GM21529 (cell line): ENCODE measurements at regions not wholly inside any gene's neighbourhood (a gene's known extent, or its start where the extent isn't known, plus 50 kb on each side); places are given as distances from the start of the nearest gene placed in this dataset.

ENCODE experiments used
- ATAC-seq: cut with Tn5 transposase; IDR thresholded peaks from one replicate; pipeline ENCODE4 v1.9.1; 2021; ENCODE audit not compliant: unreplicated experiment

- ATAC-seq = no peak
These were observed 507.3 kb upstream of the CBLB start for GRCh38 chr3:106376016-106376570.

DNA sequence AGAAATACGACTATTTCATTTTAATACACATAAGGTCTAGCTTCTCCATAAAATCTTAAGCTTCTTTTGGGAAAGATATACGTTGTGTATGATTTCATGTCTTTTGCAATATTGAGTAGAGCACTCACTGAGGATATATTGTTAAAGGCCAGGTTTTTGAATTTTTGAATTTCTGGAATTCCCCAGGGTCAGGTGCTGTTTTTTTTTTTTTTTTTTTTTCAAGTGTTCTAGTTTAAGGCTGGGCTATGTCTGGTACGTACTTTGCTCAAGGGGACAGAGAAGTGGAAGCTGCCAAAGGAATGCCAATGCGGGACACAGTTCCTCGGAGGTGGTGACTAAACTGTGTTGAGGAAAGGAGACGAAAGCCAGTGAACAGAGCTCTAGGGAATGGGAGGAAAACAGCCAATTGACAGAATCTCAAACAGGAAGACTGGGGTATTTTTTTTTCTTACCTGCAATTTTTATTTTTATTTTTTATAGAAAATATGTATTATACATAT, 510.5 kb upstream of the CBLB start:
- no peak for ATAC-seq

DNA sequence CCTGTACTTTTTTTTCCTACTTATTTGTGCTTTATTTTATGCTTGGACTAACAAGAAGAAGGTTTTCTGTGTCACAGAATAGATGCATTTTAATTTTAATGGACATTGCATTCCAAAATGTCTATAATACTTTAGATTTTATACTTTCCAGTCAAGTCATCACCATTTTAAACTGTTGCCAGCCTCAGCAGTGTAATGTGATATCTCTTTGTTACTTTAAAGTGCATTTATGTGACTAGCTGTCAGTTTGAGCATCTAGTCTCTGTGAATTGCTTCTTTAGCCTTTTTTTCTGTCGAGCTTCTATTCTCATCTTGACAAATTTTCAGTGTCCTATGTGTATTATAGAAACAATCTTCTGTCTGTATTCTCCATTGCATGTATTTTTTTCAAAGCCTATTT, 511.4 kb upstream of the CBLB start:
- ATAC-seq = no peak

DNA sequence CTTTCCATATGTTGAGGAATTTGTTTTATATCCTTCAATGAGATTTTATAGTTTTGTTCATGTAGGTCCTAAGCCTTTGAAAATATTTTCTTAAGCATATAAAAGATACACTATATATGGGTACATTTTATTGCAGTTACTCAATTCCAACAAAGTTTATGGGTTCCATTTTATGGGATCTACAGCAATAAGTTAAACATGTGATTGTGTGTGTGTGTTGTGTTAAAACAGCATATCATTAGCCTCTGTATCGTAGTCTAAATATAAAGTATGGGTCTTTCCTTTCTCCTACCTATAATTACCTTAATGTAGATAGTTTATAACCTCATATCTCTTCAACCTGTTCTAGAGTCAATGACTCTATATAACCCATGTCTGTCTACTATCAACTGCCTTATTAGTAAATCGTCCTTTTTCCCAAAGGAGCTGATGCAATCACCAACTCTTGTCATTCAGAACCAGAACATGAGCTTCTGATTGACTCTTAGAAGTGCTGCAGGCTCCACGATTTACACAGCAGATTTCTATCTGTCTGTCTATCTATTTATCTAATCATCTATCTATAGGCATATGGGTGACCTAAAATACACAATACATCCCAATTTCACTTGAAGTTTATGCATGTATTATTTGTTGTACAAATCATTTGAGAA, 512.6 kb upstream of the CBLB start:
- no peak for ATAC-seq

DNA sequence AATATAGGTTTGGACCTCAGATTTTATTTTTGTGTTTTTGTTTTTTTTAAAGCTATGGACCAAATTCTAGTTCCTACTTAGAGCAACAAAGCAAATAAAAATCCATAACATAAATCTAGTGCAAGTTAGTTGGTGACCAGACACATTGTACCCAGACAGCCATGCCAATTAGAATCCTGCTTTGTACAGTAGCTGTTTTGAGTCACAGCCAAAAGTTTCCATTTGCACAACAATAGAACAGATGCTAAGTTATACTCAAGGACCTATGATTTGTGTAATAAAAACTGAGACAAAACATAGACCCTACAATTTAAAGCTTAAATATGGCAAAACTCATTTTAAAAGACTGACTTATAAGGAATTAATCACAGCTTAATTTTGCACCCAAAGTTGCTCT, 513.1 kb upstream of the CBLB start:
- ATAC-seq = no peak

DNA sequence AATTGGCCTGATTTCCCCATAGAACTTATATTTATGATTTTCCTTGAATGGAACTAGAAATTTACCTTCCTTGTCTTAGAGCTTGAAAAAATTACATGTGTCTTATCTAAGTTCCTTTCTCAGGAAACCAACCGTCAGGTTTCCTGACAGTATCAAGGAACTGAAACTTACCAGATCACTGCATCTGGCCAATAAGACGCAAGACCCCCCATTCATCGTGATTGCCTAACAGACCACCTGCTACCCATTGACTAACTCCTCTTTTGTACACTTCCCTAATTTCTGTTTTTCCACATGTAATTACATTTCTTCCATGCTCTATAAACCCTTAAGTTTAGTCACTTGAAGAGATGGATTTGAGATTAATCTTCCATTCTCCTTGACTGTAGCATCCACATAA, 517.2 kb upstream of the CBLB start:
- no peak for ATAC-seq

GRCh38 chr3:106392915-106393314, 524.1 kb upstream of the CBLB start:
- no peak for ATAC-seq

DNA sequence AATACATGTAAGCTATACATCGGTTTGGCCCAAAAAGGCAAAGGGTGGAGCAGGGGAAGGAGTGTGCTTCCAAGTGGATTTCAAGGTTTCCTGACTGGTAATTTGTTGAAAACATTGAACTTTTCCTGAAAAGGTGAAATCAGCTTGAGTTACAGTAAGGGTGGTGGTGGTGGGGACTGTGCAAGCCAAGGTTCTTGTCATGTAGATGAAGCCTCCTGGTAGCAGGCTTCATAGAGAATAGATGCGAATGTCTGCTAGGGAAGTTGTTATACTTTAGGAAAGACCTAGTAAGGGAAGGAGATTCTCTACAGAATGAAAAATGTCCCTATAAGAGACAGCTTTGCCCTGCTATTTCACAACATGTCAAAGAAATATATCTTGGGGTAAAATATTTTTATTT, 528.2 kb upstream of the CBLB start:
- ATAC-seq = no peak

DNA sequence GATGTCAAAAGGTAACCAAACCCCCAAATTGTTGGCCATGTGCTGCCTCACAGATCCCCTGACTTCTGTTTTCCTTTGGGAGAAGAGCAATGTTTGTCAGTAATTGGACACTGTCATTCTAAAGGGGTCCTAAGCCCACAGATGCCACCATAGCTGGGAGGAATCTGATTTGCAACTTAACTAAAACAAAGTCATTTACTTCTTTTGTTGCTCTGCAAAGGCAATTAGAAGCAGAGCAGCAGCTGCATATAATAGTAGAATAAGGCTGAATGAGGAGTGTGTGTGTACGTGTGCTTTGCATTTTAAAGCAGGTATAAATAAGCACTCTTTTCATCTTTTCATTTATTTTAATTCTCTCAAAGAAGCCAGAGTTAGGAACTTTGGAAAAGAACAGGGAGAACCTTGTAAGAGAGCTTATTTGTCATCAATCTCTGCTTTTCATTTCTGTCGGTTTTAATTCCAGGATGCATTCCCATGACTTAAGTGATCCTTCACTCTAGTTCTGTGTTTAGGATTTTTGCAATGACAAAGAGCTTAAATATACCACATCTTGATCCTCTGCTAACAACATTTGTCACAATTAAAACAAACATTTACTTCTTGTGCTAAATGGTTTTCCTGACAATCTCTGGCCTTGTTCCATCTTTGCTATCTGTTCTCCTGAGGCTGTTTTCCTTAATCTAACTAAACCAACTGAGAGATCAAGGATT, 530.2 kb upstream of the CBLB start:
- ATAC-seq = no peak

DNA sequence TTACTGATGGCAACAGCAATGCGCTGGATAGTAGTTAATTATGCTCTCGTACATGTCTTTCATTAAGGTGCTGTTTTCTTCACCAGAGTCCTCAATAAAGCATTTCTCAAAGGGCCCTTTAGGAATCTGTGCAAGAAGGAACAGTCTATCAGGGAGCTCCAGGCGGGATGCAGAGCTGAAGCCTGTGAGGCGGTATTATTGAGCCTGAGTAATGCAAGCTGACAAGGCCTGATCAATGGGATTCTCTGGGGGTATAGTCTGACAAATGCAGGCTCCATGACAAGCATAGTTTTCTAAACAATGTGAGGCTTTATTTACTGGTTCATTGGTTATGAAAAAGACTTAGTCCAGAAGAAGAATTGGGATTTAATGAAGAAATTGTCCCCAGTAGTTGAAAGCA, 530.9 kb upstream of the CBLB start:
- no peak for ATAC-seq

GRCh38 chr3:106401666-106402490, 533.1 kb upstream of the CBLB start:
- no peak for ATAC-seq

DNA sequence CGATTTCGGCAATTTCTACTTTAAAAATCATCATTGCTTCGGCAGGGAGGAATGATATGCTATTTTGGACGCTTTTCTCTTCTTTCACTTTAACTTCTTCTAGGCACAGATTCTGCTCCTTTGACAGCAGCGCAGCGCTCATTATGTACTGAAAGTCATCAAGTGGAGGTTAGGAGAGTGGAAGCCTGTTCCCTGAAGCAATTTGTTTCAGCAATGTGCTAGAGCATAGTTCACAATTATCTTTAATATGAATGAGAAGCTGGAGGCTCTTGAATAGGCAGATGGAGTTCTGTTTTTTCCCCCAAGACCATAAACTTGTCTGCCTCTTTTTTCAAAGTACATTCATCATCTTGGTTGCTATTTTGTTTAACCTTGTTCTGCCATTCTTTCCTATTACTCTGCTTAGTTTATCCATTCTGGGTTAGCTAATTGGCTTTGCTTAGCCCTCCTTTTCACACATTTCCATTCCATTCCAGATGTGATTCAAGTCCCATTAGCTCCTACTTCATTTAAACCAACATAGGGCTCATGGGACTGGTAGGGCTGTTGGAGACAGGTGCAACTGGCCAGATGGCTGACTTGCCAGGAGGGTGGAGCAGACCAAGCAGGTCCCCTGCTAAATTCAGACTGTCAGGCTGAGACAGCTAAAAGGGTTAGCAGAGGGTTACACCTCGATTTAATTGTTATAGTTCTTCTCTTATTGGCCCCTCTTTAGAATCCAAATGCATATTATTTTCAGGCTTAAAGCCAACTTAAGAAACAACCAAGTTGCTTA, 534.7 kb upstream of the CBLB start:
- no peak for ATAC-seq

- ATAC-seq = no peak
These were observed 544.9 kb upstream of the CBLB start for GRCh38 chr3:106413683-106414082.

GRCh38 chr3:106420628-106421027, 551.8 kb upstream of the CBLB start:
- ATAC-seq = no peak

DNA sequence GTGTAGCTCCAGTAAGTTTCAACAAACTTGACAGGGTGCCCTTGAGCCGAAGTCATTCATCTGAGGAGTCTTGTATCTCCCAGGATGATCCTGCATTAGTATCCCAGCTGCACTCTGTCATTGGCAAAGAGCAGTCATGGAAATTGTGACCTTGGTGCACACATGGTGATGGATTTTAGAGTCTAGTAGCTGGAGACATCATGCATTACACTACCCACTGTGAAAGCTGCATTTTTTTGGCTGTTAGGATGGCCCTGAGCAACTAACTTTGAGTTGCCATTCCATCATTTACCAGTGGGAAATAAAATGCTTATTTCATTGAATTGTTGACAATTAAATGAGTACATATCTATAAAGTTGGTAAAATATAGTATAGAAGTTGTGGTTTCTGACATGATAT, 552.6 kb upstream of the CBLB start:
- ATAC-seq = no peak

DNA sequence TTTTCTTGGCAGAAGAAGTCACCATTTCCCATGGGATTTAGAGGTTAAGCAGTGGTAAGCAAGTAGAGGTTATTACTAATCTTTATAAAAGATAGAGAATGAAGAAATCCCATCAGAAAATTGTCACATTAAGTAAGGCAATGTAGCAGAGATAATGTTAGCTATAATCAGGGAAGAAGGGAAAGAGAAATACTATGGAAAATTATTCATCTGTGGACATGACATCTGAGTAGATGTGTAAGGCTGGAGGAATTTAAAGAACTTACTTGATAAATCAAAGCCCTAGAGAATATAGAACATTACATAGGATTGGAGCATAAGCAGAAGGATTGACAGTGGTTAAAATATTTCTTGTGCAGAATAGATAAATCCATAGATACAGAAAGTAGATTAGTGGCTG, 553.1 kb upstream of the CBLB start:
- ATAC-seq = no peak

- ATAC-seq = peak; percentile 65
These were observed 554.8 kb upstream of the CBLB start for GRCh38 chr3:106423321-106424225.

DNA sequence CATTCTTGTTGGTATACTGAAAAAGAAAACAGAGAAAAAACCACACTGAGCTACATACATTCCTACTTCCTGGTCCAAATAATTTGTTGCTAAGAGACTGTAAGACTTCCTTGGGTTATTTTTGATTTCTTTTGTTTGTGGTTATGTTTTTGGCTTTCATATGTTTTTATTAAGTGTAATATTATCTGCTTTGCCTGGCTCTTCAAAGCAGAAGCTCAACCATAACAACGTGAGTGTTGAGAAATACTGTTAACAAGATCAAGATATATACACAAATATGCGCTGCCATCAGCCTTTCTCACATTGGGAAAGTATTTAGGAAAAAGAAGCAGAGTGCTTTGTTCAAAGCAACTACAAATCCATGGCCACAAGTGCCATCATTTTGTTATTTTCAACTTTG, 556.2 kb upstream of the CBLB start:
- no peak for ATAC-seq

DNA sequence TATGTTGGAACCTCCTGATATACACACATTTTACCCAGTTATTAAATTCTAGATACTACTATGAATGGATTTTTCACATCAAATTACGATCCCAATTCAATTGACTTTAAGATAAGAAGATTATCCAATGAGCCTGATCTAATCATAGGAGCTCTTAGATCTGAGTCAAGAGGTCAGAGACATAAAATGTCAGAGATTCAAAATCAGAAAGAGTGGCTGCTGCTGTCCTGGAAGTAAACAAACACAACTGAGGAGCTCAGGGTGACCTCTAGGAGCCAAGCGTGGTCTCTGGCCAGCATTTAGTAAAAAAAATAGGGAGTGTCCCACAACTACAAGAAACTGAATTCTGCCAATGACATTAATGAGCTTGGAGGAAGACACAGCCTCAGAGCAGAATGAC, 557.1 kb upstream of the CBLB start:
- ATAC-seq = no peak

DNA sequence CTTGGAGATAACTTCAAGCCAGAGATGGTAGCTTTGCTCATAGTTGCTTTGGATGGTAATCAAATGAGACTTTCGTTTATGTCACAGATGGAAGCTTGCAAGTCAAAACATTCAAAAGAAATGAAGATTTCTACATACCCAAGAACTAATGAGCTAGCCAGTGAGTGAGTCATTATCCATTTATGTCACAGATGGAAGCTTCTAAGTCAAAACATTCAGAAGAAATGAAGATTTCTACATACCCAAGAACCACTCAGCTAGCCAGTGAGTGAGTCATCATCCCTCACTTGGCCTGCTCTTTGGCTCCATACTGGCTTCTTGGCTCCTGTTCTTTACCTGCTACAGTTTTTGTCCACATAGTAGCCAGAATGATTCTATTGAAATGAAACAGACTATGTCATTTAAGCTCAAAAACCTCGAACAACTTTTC, 559.8 kb upstream of the CBLB start:
- ATAC-seq = no peak
